Suprapubic skin (tissue), 4 donors: ENCODE measurements at regions not wholly inside any gene's neighbourhood (a gene's known extent, or its start where the extent isn't known, plus 50 kb on each side); places are given as distances from the start of the nearest gene placed in this dataset.

Experiments used
- DNase-seq, 2 donors: peaks; one replicate each; pipeline ENCODE4 v3.0.0-alpha.2; 2019; ENCODE audit warnings: low spot score in 2 of 2
- H3K27ac ChIP-seq: fragments of 200-600 bp; sonication (generic); one replicate; pipeline ENCODE4 v1.5.1; 2019
- H3K27me3 ChIP-seq: fragments of 200-600 bp; sonication (generic); one replicate; pipeline ENCODE4 v1.5.1; 2019
- H3K36me3 ChIP-seq: fragments of 200-600 bp; sonication (generic); one replicate; pipeline ENCODE4 v1.5.1; 2019
- H3K4me1 ChIP-seq: fragments of 200-600 bp; sonication (generic); one replicate; pipeline ENCODE4 v1.5.1; 2019
- H3K4me3 ChIP-seq: fragments of 200-600 bp; sonication (generic); one replicate; pipeline ENCODE4 v1.5.1; 2019; ENCODE audit warnings: mild to moderate bottlenecking
- H3K9me3 ChIP-seq: fragments of 200-600 bp; sonication (generic); one replicate; pipeline ENCODE4 v1.5.1; 2019
- EP300 ChIP-seq: sonication (generic); formaldehyde crosslinking; IDR thresholded peaks from one replicate; pipeline ENCODE4 v1.6.1; 2017; ENCODE audit warnings: antibody characterized with exemption
- POLR2A ChIP-seq, 2 donors: fragments of 450-650 bp; IDR thresholded peaks; one replicate each; pipeline ENCODE4 v1.6.1; 2017; ENCODE audit warnings: antibody characterized with exemption in 2 of 2, mild to moderate bottlenecking in 2 of 2, moderate library complexity in 2 of 2
- POLR2AphosphoS5 ChIP-seq, 3 donors: sonication (generic); formaldehyde crosslinking; IDR thresholded peaks; one replicate each; pipeline ENCODE4 v1.6.1; 2017; ENCODE audit warnings: antibody characterized with exemption in 3 of 3
- WGBS: methylation state at CpG from one replicate; pipeline ENCODE4 v1.1.5; 2018; 5-methylcytosine and 5-hydroxymethylcytosine counted together
- TF ChIP-seq, protein P1 (sequence below), 2 donors: fragments of 200-600 bp in 1 of 2; fragments of 450-650 bp in 1 of 2; sonication (generic) in 1 of 2; IDR thresholded peaks; one replicate each; pipeline ENCODE4 v1.5.1; 2016 to 2019; ENCODE audit warnings: antibody characterized with exemption in 2 of 2, mild to moderate bottlenecking in 1 of 2, moderate library complexity in 1 of 2

DNA sequence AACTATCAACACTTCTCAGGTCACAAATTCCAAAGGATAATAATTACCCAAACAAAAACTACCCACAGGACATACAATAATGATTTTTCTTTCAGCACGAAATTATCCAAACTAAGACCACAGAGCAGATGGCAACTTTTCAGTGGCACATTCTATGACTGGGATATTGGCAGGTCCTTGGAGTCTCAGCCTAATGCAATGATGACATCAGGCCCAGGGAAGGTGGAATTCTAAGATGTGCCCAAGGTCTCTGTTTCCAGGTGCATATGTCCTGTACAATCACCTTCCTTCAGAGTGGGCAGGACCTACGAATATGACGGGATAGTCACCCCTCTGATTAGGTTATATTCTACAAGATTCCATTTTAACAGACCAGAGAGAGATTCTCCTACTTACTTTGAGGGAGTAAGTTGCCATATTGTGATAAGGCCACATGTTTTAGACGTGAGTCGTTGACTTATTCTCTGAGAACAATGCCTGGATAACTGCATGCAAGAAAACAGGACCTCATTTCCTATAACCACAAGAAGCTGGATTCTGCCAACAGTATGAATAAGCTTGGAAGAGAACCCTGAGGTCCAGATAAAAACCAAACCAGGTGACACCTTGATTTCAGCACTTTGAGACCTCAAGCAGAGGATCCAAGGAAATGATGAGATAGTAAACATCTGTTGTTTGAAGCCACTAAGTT is 69.9 kb downstream of the ZC3H11B start:
- no peak for DNase-seq
- TF ChIP-seq POLR2AphosphoS5 (IDR thresholded peaks at IDR 0.05) (no peak), POLR2A (IDR thresholded peaks at IDR 0.05) (no peak), EP300 (no peak)
- TF ChIP-seq, protein P1, sequence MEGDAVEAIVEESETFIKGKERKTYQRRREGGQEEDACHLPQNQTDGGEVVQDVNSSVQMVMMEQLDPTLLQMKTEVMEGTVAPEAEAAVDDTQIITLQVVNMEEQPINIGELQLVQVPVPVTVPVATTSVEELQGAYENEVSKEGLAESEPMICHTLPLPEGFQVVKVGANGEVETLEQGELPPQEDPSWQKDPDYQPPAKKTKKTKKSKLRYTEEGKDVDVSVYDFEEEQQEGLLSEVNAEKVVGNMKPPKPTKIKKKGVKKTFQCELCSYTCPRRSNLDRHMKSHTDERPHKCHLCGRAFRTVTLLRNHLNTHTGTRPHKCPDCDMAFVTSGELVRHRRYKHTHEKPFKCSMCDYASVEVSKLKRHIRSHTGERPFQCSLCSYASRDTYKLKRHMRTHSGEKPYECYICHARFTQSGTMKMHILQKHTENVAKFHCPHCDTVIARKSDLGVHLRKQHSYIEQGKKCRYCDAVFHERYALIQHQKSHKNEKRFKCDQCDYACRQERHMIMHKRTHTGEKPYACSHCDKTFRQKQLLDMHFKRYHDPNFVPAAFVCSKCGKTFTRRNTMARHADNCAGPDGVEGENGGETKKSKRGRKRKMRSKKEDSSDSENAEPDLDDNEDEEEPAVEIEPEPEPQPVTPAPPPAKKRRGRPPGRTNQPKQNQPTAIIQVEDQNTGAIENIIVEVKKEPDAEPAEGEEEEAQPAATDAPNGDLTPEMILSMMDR (IDR thresholded peaks at IDR 0.05), result no peak
- no peaks in the 10 kb centered on the region for H3K27me3 ChIP-seq
- no peaks in the 10 kb centered on the region for H3K36me3 ChIP-seq
- no peak overlapping the region for H3K4me3 ChIP-seq
- H3K9me3 ChIP-seq, result no peaks in the 10 kb centered on the region
- H3K27ac ChIP-seq, result no peak overlapping the region
- 87% methylated on average over 5 of the region's 5 CpGs for WGBS
- no peaks in the 10 kb centered on the region for H3K4me1 ChIP-seq

GRCh38 chr1:219541946-219542345 is 71.0 kb downstream of the ZC3H11B start:
- no peaks in the 10 kb centered on the region for H3K27me3 ChIP-seq
- H3K4me1 ChIP-seq, result no peaks in the 10 kb centered on the region
- TF ChIP-seq POLR2AphosphoS5 (IDR thresholded peaks at IDR 0.05) (no peak), EP300 (no peak), POLR2A (IDR thresholded peaks at IDR 0.05) (no peak)
- TF ChIP-seq, protein P1 (IDR thresholded peaks at IDR 0.05), result no peak
- H3K9me3 ChIP-seq, result no peaks in the 10 kb centered on the region
- H3K27ac ChIP-seq, result no peak overlapping the region
- DNase-seq, result no peak
- no peak overlapping the region for H3K4me3 ChIP-seq
- H3K36me3 ChIP-seq, result no peaks in the 10 kb centered on the region

DNA sequence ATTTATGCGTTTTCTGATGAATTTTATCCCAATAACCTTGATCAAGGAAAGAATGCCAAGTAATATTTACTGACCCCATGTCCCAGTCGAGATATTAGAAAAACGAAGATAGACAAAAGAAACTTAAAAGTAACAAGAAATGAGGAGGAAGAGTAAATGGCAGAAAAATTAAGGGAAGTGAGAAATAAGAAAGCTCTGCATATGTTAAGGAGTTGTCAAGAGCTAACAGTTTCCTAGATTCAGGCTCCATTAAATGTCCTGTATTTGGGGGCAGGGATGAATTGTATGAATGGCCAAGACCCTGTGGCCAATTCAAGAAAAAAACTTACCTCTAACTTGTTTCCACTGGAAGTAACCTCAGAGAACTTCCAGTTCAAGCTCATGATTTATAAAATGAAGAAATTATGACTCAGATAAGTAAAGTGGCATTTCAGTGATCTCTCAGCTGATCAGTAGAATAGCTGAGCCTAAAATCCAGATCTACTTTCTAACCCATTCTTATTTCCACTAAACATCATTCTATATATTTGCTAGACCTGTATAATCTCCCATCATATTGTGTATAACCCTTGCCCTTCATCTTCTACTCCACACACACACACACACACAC is 73.2 kb downstream of the ZC3H11B start:
- TF ChIP-seq EP300, result no peak
- TF ChIP-seq, protein P1 (IDR thresholded peaks at IDR 0.05), result no peak
- TF ChIP-seq POLR2AphosphoS5 (IDR thresholded peaks at IDR 0.05), result no peak
- no peak for TF ChIP-seq POLR2A (IDR thresholded peaks at IDR 0.05)
- Histone ChIP-seq H3K27ac (no peak overlapping the region), H3K4me3 (no peak overlapping the region), H3K27me3 (no peaks in the 10 kb centered on the region), H3K36me3 (no peaks in the 10 kb centered on the region), H3K9me3 (no peaks in the 10 kb centered on the region), H3K4me1 (no peaks in the 10 kb centered on the region)
- no peak for DNase-seq
- 73% methylated on average over 3 of the region's 3 CpGs for WGBS

- 90% methylated on average over 1 of the region's 1 CpG for WGBS
- Histone ChIP-seq H3K36me3 (no peaks in the 10 kb centered on the region), H3K27me3 (no peaks in the 10 kb centered on the region), H3K9me3 (no peaks in the 10 kb centered on the region), H3K27ac (no peak overlapping the region), H3K4me3 (no peak overlapping the region), H3K4me1 (peaks cover 4% of the 10 kb centered on the region)
- DNase-seq, result no peak
- TF ChIP-seq, protein P1 (IDR thresholded peaks at IDR 0.05), result no peak
- TF ChIP-seq EP300 (no peak), POLR2A (IDR thresholded peaks at IDR 0.05) (no peak), POLR2AphosphoS5 (IDR thresholded peaks at IDR 0.05) (no peak)
Observed at GRCh38 chr1:219538886-219539285, 74.0 kb downstream of the ZC3H11B start.

GRCh38 chr1:219537223-219537631 is 75.7 kb downstream of the ZC3H11B start:
- Histone ChIP-seq H3K4me3 (no peak overlapping the region), H3K9me3 (no peaks in the 10 kb centered on the region), H3K27me3 (no peaks in the 10 kb centered on the region), H3K27ac (no peak overlapping the region), H3K36me3 (no peaks in the 10 kb centered on the region), H3K4me1 (peaks cover 8% of the 10 kb centered on the region)
- DNase-seq, result no peak
- 84% methylated on average over 2 of the region's 2 CpGs for WGBS
- no peak for TF ChIP-seq POLR2A (IDR thresholded peaks at IDR 0.05)
- no peak for TF ChIP-seq POLR2AphosphoS5 (IDR thresholded peaks at IDR 0.05)
- TF ChIP-seq, protein P1 (IDR thresholded peaks at IDR 0.05), result no peak
- TF ChIP-seq EP300, result no peak
